GM21390 (cell line): ENCODE measurements at regions not wholly inside any gene's neighbourhood (a gene's known extent, or its start where the extent isn't known, plus 50 kb on each side); places are given as distances from the start of the nearest gene placed in this dataset.
"Not testable (repeated sequence)": the region's sequence is repeated elsewhere in the genome, so short reads cannot be mapped to it uniquely, and the experiment has no call there.

Source experiments
- ATAC-seq: cut with Tn5 transposase; IDR thresholded peaks from one replicate; pipeline ENCODE4 v1.9.1; 2021; ENCODE audit not compliant: unreplicated experiment

DNA sequence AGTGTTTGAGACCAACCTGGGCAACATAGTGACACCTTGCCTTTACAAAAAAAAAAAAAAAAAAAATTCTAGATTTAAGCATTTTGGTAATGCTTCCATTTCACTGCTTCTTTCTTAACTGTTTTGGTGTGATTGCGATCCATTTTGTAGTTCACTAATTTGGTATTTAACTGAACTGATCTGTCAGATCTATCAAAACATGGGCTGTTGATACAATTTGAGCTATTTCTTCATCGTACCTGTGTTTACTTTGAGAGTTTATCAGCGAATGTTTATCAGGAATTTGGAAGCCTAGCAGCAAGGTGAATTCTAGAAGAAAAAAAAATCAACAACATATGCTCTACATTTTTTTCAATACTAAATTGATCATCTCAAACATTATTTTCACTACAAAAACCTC lies 864.9 kb upstream of the WWC1 start:
- ATAC-seq, result no peak

DNA sequence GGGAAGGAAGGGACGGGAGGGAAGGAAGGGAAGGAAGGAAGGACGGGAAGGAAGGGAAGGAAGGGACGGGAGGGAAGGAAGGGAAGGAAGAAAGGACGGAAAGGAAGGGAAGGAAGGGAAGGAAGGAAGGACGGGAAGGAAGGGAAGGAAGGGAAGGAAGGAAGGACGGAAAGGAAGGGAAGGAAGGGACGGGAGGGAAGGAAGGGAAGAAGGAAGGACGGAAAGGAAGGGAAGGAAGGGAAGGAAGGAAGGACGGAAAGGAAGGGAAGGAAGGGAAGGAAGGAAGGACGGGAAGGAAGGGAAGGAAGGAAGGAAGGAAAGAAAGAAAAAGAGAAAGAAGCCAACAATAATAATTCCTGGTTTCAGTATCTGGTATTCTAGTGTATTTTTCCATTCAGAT lies 863.8 kb upstream of the WWC1 start:
- not testable (repeated sequence) for ATAC-seq

DNA sequence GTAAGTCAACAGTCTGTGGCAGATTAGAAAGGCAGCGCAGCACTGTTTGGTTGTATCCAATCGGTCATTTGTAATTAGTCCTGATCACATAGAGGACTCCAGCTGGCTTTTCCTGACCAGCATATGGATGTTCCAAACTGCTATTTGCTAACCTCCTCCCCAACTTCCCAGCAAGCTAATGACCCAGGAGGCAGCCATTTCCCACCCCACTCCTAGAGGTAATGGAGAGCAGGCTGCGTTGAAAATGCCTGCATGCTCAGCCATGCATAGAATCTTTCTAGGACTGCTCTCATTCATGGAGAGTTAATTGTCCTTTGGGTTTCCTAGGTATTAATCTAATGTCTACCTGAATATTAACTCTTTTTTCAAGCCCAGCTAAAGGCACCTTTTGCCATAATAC lies 850.6 kb upstream of the WWC1 start:
- no peak for ATAC-seq

DNA sequence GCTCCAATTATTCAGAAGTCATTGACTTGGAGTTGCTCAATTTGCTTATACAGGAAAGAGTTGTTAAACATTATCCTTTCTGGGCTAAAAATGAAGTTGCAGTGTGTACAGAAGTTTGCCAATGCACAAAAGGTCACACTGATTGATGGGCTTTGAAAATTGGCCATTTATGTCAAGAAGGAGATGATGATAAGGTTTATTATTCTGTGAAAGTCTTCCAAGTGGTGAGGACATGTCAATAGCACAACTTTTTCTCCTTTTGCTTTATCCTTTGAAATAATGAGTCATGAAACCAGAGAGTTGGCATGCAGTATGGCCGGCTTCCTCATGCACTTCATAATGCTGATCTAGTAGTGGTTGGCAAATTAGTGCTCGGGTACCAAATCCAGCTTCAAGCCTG lies 848.5 kb upstream of the WWC1 start:
- no peak for ATAC-seq

DNA sequence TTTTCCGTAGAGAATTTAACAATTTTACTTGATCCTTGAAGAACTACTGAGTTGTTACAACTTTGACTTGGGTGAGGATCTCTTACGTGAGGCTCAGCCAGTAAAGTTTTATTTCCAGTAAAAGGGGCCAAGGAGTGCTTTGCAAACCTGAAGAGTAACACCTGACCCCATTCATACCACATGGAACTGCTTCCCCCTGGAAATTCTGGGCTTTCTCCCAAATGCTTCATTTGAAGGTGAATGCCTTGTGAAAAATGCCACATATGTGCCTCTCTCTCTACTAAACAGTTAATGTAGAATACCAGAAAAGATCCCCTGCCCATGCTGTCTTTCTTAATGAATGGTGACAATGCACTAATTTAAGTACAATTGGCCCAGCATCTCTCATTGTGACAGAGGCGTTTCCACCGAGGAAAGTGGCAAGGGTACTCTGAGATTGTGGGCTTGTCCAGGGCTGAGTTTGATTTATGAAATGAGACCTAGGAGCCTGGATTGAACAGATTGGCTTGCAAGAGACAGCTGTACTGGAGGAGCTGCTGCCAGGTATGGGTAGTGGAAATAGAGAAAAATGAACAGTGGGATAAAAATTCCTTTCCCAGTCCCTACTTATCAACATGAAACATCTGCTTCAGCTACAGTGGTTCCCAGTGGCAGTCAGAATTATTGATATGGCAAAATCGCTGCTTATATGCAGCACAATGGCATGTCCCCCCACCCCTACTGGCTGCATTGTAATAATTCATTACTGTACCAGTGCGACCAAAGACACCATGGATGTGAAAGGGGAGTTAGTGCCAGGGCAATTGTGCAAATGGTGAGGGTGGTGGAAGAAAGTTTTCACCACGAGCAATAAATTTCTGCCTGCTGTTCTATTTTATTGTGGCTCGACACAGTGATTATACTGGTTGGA lies 843.7 kb upstream of the WWC1 start:
- no peak for ATAC-seq

DNA sequence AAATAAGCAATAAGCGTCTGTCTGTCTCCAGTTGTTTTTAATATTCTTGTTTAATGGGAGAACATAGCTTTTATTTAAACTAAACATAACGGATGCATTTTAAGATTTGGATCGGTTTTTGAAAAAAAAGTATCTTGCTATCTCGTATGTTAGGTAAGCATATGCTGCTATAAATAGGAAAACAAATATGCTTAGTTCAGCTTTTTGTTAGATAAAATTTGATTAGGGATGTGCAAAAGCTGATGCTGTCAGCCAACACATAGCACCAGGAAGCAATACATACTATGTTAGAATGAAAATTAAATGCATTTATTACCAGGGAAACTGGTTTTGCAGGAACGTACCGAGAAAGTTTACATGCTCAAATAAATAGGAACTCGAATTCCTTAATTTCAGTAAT lies 843.1 kb upstream of the WWC1 start:
- no peak for ATAC-seq

DNA sequence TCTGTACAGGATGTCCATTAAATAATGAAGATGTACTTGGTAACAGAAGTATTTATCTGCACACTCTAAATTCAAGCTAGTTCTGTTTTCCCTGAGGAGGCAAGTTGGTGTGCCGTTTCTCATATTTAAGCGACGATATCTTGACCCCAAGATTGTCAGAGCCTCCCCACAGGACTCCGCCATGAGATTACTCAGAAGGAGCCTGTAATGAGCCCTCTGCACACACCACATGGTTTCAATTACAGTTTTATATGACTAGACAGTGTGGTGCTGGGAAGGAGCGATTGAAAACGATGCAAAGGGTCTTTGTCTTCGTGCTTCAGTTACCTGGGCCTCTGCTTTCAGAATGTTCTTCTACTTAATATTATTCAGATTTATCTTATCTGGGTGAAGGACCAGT lies 840.4 kb upstream of the WWC1 start:
- no peak for ATAC-seq

DNA sequence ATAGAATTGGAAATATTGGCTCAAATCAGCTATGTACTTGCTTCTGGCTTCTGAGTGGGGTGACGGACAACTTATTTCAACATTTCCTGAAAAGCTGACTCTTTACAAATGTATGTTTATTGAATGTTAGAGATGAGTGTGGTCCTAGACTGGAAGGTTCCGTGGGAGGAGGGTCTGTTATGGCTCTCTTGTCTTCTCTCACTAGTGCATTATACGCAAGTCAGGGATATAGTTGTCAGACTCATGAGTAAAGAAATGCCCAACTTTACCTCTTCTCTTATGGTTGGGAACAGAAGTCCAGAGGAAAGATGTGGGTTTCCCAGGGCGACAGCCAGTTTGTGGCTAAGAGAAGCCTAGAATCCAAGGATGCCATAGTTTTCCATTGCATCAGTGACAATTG lies 839.3 kb upstream of the WWC1 start:
- no peak for ATAC-seq

DNA sequence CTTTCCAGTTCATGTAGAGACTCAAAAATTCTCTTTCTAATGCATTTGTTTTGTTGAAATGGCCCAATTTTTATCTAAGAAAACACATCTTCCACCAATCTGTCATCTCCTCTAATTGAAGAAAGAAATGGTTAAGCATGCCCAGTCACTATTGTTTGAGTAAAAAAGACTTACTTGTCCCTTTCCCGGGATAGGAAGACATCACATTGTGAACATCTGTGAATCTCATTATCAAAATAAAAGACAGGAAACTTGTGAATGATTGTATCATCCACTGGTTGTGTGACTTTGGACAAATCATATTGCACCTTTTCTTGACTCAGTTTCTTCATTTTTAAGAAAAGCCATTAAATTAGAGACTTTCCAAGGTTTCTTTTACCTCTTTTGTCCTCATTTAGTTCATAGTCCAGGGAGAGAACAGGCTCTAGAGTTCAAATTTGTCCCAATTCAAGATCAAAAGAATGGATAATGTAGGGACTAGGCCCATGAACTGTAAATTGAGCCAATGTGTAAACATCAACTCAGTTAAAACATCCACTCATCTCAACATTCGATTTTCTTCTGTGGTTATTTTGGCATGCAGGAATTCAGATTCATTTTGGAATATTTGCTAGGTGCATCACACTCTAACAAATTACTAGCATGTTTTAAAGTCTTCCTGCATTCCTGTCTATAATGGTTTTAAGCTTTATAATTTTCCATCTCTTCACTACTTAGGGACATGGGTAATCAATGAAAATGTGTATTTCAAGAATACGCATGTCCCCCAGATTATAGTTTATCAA lies 838.0 kb upstream of the WWC1 start:
- ATAC-seq, result no peak

DNA sequence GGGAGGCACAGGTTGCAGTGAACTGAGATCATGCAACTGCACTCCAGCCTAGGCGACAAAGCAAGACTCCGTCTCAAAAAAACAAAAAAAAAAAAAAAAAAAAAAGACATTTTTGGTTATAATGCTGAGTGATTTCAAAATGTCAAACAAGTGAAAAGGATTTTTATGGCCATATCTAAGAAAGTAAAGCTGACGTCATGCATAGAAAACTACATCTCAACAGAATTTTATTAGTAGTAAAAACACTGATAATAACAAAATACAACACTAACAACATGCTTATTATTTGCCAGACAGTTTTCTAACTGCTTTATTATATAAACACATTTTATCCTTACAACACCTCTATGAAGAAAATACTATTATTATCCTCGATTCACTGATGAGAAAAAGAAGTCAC lies 833.0 kb upstream of the WWC1 start:
- ATAC-seq, result no peak

DNA sequence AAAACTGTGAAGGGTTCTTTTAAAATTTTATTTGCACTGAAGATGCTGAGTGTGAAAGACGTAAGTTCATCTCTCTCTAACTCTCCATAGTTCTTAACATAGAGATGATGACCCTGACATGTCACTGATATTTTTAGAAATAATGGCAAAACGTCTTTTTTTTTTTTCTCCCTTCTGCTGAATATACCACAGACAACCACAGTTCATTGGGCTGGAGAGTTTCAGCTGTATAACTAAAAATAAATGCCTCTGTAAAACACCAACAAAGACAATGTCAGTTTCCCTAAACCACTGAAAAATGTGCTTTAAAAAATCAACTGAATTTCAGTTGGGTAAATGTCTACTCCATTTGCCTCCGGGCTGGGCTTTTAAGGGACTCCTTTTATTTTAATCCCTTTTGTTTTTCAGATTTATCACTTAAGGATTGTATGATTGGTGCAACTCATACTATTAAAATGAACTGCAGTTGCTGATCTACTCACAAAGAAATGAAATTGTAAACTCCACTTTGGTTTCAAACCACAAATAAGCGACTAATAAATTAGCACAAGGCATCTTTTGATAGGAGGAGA lies 830.9 kb upstream of the WWC1 start:
- ATAC-seq, result no peak

DNA sequence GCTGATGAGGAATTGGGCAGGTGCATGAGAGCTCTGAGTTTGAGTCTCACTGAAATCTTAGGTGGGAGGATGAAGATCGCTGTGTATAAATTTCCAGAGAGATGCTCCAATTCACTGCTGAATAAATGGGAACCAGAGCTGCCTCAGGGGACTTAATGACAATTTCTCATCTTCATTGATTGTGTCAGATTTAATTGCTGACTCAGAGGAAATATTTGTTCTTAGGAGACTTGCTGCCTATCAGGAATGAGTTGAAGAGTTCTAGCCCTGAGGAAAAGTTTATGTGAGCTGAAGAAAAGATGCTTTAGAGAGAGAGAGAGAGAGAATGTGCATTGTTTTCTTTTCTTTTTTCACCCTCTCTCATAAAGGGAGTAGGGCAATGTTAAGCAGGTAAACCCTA lies 827.5 kb upstream of the WWC1 start:
- no peak for ATAC-seq

DNA sequence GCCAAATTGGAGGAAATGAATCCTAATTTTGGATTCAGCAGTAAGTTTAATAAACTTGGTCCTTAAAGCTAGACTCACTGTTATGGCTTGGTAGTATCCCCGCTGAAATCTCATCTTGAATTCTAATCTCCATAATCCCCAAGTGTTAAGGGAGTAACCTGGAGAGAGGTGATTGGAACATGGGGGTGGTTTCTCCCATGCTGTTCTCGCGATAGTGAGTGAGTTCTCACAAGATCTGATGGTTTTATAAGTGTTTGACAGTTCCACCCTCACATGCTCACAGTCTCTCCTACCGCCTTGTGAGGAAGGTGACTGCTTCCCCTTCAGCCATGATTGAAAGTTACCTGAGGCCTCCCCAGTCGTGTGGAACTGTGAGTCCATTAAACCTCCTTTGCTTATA lies 824.5 kb upstream of the WWC1 start:
- no peak for ATAC-seq

DNA sequence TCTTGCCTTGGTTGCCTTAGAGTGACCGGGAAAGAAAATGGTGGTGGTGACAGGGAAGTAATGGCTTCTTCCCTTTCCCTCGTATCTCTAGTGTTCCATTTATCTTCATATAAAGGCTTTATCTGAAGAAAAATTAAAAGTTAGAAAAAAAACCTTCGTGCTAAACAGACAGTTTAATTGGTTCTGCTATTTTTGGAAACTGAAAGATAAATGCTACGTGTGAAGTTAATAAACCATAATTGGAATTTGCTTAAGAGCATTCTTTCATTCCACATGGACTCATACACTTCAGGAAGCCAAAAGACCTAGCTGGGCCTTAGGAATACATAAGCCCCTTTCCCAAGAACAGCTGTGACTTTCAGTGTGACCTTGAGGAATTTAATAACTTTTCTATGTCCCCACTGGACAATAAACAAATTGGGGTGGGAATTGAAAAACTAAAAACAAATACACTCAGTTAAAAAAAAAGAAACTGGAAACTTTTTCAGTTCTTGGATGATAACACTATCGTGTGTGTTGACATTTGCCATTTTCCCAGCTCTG lies 818.8 kb upstream of the WWC1 start:
- no peak for ATAC-seq

DNA sequence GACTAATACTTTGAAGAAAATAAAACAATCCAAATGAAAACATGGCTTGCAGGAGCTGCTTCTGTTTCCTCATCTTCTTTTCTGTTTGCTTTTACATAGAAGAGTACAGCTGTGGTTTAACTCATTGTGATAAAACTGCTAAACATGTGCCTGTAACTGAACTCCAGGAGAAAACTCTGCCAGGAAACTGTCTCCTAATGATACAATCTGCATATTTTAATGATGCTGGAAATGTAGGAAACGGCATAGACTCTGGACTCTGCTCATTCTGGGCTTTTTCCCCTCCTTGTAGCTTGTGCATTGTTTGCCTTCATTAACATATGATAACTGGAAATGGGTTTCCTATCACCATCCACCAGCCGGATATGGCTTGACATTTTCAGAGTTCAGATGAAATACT lies 813.3 kb upstream of the WWC1 start:
- ATAC-seq, result no peak

DNA sequence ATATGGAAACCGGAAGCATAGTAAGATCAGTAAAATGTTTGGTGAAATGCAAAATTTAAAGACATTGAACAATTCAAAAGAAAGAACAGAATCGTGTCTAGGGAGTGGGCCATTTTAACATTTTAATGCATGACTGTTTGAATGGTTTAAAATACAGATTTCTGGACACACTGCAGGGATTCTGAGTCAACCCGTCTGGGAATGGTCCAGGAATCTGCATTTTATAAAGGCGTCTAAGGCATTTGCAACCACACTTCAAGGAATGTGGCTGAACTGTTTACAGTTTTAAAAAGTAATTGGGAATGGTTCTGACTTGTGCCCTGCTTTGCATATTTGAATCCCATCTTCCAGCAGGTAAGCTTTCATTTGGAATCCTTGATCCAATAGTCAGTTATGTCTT lies 811.7 kb upstream of the WWC1 start:
- ATAC-seq, result no peak

DNA sequence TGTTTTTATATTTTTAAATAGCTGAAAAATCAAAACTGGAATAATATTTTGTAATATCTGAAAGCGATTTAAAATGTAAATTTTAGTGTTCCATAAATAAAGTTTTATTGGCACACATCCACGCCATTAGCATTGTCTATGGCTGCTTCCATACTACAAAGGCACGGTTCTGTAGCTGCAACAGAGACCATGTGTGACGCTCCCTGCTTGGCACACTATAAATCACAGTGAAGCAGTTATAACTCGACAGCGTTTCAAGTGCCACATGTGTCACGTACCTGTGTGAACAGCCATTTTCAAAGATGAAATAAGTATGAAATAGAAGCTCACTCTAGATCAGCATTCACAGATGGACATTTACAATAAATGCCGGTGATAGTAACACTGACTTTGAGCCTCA lies 810.1 kb upstream of the WWC1 start:
- no peak for ATAC-seq

DNA sequence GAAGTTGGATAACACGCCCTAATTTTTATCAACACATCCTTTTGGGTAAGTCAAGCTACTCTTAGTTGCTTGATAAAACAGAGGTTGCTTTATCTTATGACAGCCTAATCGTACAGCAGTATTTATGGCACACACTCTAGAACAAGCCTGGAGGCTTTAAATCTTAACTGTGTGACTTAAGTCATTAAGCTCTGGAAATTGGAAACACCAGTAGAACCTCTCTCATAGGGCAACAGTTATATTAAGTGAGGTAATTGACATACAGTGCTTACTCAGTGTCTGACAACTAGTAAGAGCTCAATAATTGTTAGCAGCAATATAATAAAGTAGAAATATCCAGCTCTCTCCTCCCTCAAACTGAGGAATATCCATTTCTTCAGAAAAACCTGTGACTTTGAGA lies 808.9 kb upstream of the WWC1 start:
- no peak for ATAC-seq

DNA sequence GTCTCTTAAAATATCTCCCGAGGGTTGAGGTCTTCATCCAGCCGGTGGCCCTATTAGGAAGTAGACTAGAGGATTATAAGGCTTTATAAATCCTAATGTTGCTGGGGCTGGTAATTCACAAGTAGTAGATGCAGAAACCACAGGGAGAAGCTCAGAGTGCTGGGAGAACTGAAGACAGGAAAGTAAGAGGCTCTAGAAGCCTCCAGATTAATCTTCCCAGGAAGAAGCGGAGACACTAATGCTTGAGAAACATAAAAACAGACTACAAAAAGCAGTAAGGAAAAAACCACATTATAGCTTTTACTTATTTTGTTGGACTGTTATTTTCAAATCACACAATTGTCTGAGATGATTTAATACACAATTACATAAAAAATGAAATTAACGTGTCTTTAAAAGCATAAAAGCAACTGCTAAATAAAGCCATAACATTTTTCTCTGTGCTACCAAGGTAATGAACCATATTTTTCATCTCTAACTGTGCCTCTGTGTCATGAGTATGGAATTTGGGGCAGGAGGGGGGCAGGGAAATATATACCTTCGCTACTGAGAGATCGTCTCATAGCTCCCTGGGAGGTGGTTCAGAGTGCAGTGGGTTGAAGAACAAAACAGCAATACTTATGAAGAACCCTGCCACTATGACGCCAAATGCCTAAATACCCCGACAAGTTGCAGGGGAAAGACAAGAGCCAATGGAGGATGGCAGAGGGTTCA lies 806.2 kb upstream of the WWC1 start:
- no peak for ATAC-seq

DNA sequence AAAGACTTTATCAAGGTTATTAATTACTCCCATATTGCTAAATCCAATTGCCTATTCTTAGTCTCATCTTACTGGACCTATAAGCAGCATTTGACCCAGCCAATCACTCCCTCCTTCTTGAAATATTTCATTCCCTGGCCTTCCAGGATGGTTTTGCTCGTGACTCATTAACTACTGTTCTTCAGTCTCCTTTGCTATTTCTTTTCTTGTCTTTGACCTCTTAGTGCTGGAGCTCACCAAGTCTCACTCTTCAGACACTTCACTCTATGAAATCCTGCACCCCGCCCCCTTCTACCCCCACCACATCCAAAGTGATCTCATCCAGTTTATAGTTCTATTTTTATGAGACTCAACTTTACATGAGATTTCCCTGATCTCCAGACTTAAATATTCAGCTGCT lies 803.1 kb upstream of the WWC1 start:
- no peak for ATAC-seq

DNA sequence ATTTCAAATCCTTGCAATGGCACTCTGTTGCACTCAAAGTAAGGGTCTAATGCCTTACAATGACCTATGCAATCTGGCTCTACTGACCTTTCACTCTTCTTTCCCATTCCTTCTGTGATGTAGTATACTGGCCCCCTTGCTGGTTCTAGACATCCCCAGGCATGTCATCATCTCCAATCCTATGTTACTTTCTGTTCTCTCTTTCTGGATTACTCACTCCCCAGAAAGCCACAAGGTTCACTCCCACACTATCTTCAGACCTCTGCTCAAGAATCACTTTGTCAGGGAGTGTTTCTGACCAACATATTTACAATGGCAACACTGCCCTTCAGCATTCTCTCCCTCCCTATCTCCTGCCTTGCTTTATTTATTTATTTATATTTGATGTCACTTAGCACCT lies 802.2 kb upstream of the WWC1 start:
- ATAC-seq, result peak; percentile 85
